ENCODE measurements at regions not wholly inside any gene's neighbourhood (a gene's known extent, or its start where the extent isn't known, plus 50 kb on each side); places are given as distances from the start of the nearest gene placed in this dataset.
A peak's percentile ranks its signal among the peaks of the same experiment; 100 is the strongest.

GRCh38 chr22:49568751-49569285 is 258.9 kb downstream of the BRD1 start:
- H3K4me3 ChIP-seq (ENCODE audit: low read depth, low read length) = no peak overlapping the region
- CTCF ChIA-PET = no interaction called here
- no peak for TF ChIP-seq ZNF24 (tag by site-specific recombination; IDR thresholded peaks at IDR 0.05)
- TF ChIP-seq ZNF785 (tag by site-specific recombination; IDR thresholded peaks at IDR 0.05) = no peak
- no peak for TF ChIP-seq ZNF140 (tag by site-specific recombination; IDR thresholded peaks at IDR 0.05)
- TF ChIP-seq ZNF768 (tag by site-specific recombination; IDR thresholded peaks at IDR 0.05) = no peak
- no peak for TF ChIP-seq ZFP3 (tag by site-specific recombination; IDR thresholded peaks at IDR 0.05; ENCODE audit: low read depth)
- no peak for TF ChIP-seq ZNF48 (tag by site-specific recombination; IDR thresholded peaks at IDR 0.05)
- TF ChIP-seq HOXC10 (CRISPR knock-in tag; IDR thresholded peaks at IDR 0.05) = no peak
- TF ChIP-seq ZBTB21 (tag by site-specific recombination; IDR thresholded peaks at IDR 0.05) = no peak
- TF ChIP-seq ZNF354C (tag by site-specific recombination; IDR thresholded peaks at IDR 0.05; ENCODE audit: borderline replicate concordance, low read depth) = no peak
- no peak for TF ChIP-seq ZNF629 (tag by site-specific recombination; IDR thresholded peaks at IDR 0.05)
- no peak for TF ChIP-seq ZIC2 (tag by site-specific recombination; IDR thresholded peaks at IDR 0.05)
- no peak for TF ChIP-seq ZNF350 (tag by site-specific recombination; IDR thresholded peaks at IDR 0.05)
- no peak for TF ChIP-seq ZNF654 (tag by site-specific recombination; IDR thresholded peaks at IDR 0.05; ENCODE audit: low read depth)
- TF ChIP-seq GFI1B (tag by site-specific recombination; IDR thresholded peaks at IDR 0.05) = no peak
- TF ChIP-seq SP7 (tag by site-specific recombination; IDR thresholded peaks at IDR 0.05) = no peak
- no peak for TF ChIP-seq ZNF302 (tag by site-specific recombination; IDR thresholded peaks at IDR 0.05; ENCODE audit: low read depth)
- no peak for TF ChIP-seq ZNF639 (tag by site-specific recombination; IDR thresholded peaks at IDR 0.05)
- no peak for TF ChIP-seq ZNF510 (tag by site-specific recombination; IDR thresholded peaks at IDR 0.05; ENCODE audit: insufficient replicate concordance)
- no peak for TF ChIP-seq ZXDB (tag by site-specific recombination; IDR thresholded peaks at IDR 0.05)
- TF ChIP-seq ZSCAN23 (tag by site-specific recombination; IDR thresholded peaks at IDR 0.05) = no peak
- no peak overlapping the region for H3K27ac ChIP-seq (ENCODE audit: extremely low read depth, low read depth, low read length)
- no peaks in the 10 kb centered on the region for H3K4me1 ChIP-seq (ENCODE audit: control insufficient read depth, insufficient read depth, low read length)
- H3K9me3 ChIP-seq (ENCODE audit: control insufficient read depth, insufficient read depth, low read depth, low read length) = no peaks in the 10 kb centered on the region
- H3K36me3 ChIP-seq (ENCODE audit: control insufficient read depth in 2 of 2, insufficient read depth in 1 of 2, low read length in 2 of 2) = no peaks in the 10 kb centered on the region
- POLR2A ChIA-PET = no interaction called here

GRCh38 chr22:49567899-49568750 is 259.5 kb downstream of the BRD1 start:
- H3K4me1 ChIP-seq (ENCODE audit: control insufficient read depth, insufficient read depth, low read length) = no peaks in the 10 kb centered on the region
- peak; percentile 31; the same call in 1 of the 2 replicates for TF ChIP-seq ZFHX2 (tag by site-specific recombination; conservative IDR thresholded peaks at IDR 0.05)
- no peak for TF ChIP-seq ZNF24 (tag by site-specific recombination; IDR thresholded peaks at IDR 0.05)
- H3K4me3 ChIP-seq (ENCODE audit: low read depth, low read length) = no peak overlapping the region
- ChIA-PET POLR2A (interaction anchor here (1.0 kb wide), 1 partner anchor 11 kb away, joined by 3 read pairs; no protein-coding TSS in a partner anchor), CTCF (interaction anchor here (0.6 kb wide), 1 partner anchor 689 kb away, joined by 3 read pairs; no protein-coding TSS in a partner anchor)
- no peak overlapping the region for H3K27ac ChIP-seq (ENCODE audit: extremely low read depth, low read depth, low read length)
- no peaks in the 10 kb centered on the region for H3K36me3 ChIP-seq (ENCODE audit: control insufficient read depth in 2 of 2, insufficient read depth in 1 of 2, low read length in 2 of 2)
- no peaks in the 10 kb centered on the region for H3K9me3 ChIP-seq (ENCODE audit: control insufficient read depth, insufficient read depth, low read depth, low read length)

- Histone ChIP-seq H3K27ac (ENCODE audit: extremely low read depth, low read depth, low read length) (no peak overlapping the region), H3K4me3 (ENCODE audit: low read depth, low read length) (no peak overlapping the region)
- CTCF ChIA-PET = no interaction called here
These were observed 261.0 kb downstream of the BRD1 start for GRCh38 chr22:49566693-49567092.

More at GRCh38 chr22:49566693-49567092, 261.0 kb downstream of the BRD1 start:
- H3K36me3 ChIP-seq (ENCODE audit: control insufficient read depth in 2 of 2, insufficient read depth in 1 of 2, low read length in 2 of 2) = no peaks in the 10 kb centered on the region
- POLR2A ChIA-PET = no interaction called here
- no peaks in the 10 kb centered on the region for H3K4me1 ChIP-seq (ENCODE audit: control insufficient read depth, insufficient read depth, low read length)
- H3K9me3 ChIP-seq (ENCODE audit: control insufficient read depth, insufficient read depth, low read depth, low read length) = no peaks in the 10 kb centered on the region
- no peak for TF ChIP-seq YY2 (tag by site-specific recombination; IDR thresholded peaks at IDR 0.05)
- TF ChIP-seq EGR2 (tag by site-specific recombination; IDR thresholded peaks at IDR 0.05; ENCODE audit: low read depth) = peak; percentile 32; the same call in 1 of the 2 replicates
- no peak for TF ChIP-seq KLF17 (tag by site-specific recombination; IDR thresholded peaks at IDR 0.05)
- TF ChIP-seq ZSCAN5A (tag by site-specific recombination; IDR thresholded peaks at IDR 0.05) = no peak
- no peak for TF ChIP-seq ZNF623 (tag by site-specific recombination; IDR thresholded peaks at IDR 0.05)
- no peak for TF ChIP-seq ZNF350 (tag by site-specific recombination; IDR thresholded peaks at IDR 0.05)
